DMS79 treated with DMSO at 0.1 percent for 48 hours (cell line): ENCODE measurements at regions not wholly inside any gene's neighbourhood (a gene's known extent, or its start where the extent isn't known, plus 50 kb on each side); places are given as distances from the start of the nearest gene placed in this dataset.
A peak's percentile ranks its signal among the peaks of the same experiment; 100 is the strongest.
"Not testable (repeated sequence)": the region's sequence is repeated elsewhere in the genome, so short reads cannot be mapped to it uniquely, and the experiment has no call there.

Experiments used
- DNase-seq: peaks from one replicate; lab custom pipeline; 2025; lab: John Stamatoyannopoulos, UW

- DNase-seq: no peak
These were observed 615.6 kb upstream of the ADAMTS9 start for GRCh38 chr3:65303431-65303830.

- peak; percentile 34 for DNase-seq
These were observed 603.8 kb upstream of the ADAMTS9 start for GRCh38 chr3:65291448-65292125.

GRCh38 chr3:65288776-65289175 is 601.0 kb upstream of the ADAMTS9 start:
- no peak for DNase-seq

GRCh38 chr3:65285956-65286355 is 598.2 kb upstream of the ADAMTS9 start:
- DNase-seq: no peak

- no peak for DNase-seq
These were observed 597.2 kb upstream of the ADAMTS9 start for GRCh38 chr3:65284961-65285360.

GRCh38 chr3:65284546-65284945 is 596.7 kb upstream of the ADAMTS9 start:
- no peak for DNase-seq

- no peak for DNase-seq
These were observed 591.5 kb upstream of the ADAMTS9 start for GRCh38 chr3:65279225-65279782.

GRCh38 chr3:65277798-65278197 is 590.0 kb upstream of the ADAMTS9 start:
- peak; percentile 69 for DNase-seq

GRCh38 chr3:65276551-65276950 is 588.8 kb upstream of the ADAMTS9 start:
- no peak for DNase-seq

- DNase-seq: no peak
These were observed 580.6 kb upstream of the ADAMTS9 start for GRCh38 chr3:65268426-65268825.

- DNase-seq: no peak
These were observed 578.3 kb upstream of the ADAMTS9 start for GRCh38 chr3:65265942-65266590.

GRCh38 chr3:65265511-65265910 is 577.7 kb upstream of the ADAMTS9 start:
- DNase-seq: no peak

- no peak for DNase-seq
These were observed 574.7 kb upstream of the ADAMTS9 start for GRCh38 chr3:65262548-65262947.

GRCh38 chr3:65259946-65260345 is 572.1 kb upstream of the ADAMTS9 start:
- DNase-seq: no peak

GRCh38 chr3:65252914-65253313 is 565.1 kb upstream of the ADAMTS9 start:
- DNase-seq: not testable (repeated sequence)

- no peak for DNase-seq
These were observed 564.5 kb upstream of the ADAMTS9 start for GRCh38 chr3:65252266-65252665.

GRCh38 chr3:65251375-65251774 is 563.6 kb upstream of the ADAMTS9 start:
- DNase-seq: no peak

GRCh38 chr3:65246561-65246960 is 558.8 kb upstream of the ADAMTS9 start:
- DNase-seq: no peak

GRCh38 chr3:65245133-65246063 is 557.6 kb upstream of the ADAMTS9 start:
- peak; percentile 8 for DNase-seq

- no peak for DNase-seq
These were observed 552.6 kb upstream of the ADAMTS9 start for GRCh38 chr3:65240366-65240765.

- DNase-seq: no peak
These were observed 550.9 kb upstream of the ADAMTS9 start for GRCh38 chr3:65238652-65239051.

- no peak for DNase-seq
These were observed 546.7 kb upstream of the ADAMTS9 start for GRCh38 chr3:65234499-65234898.
